ENCODE measurements at regions not wholly inside any gene's neighbourhood (a gene's known extent, or its start where the extent isn't known, plus 50 kb on each side); places are given as distances from the start of the nearest gene placed in this dataset.

DNA sequence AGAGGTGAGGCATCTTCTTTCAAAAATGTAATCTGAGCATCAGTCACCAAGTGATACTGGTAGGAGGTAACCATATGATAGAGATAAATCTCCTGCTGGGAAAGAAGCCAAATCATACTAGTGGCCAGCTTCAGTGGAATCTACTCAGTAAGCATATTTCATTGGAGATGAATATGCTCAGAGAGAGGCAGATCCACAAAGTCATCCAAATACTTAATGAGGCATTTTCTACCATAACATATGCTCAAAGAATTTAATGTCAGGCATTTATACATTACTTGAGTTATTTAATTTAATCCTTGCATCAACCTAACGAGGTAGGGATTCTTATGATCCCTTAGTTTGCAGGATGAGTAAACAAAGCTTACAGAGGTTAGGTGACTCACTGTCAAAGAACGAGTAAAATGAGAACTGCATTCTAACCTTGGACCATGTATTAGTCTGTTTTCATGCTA lies 50.9 kb upstream of the DMRTA1 start:
- TF ChIP-seq, protein P1, sequence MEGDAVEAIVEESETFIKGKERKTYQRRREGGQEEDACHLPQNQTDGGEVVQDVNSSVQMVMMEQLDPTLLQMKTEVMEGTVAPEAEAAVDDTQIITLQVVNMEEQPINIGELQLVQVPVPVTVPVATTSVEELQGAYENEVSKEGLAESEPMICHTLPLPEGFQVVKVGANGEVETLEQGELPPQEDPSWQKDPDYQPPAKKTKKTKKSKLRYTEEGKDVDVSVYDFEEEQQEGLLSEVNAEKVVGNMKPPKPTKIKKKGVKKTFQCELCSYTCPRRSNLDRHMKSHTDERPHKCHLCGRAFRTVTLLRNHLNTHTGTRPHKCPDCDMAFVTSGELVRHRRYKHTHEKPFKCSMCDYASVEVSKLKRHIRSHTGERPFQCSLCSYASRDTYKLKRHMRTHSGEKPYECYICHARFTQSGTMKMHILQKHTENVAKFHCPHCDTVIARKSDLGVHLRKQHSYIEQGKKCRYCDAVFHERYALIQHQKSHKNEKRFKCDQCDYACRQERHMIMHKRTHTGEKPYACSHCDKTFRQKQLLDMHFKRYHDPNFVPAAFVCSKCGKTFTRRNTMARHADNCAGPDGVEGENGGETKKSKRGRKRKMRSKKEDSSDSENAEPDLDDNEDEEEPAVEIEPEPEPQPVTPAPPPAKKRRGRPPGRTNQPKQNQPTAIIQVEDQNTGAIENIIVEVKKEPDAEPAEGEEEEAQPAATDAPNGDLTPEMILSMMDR (IDR thresholded peaks at IDR 0.05), result no peak
- TF ChIP-seq POLR2A (IDR thresholded peaks at IDR 0.05) (no peak), EP300 (IDR thresholded peaks at IDR 0.05) (no peak), POLR2AphosphoS5 (IDR thresholded peaks at IDR 0.05) (no peak)
- Histone ChIP-seq H3K9me3 (no peaks in the 10 kb centered on the region), H3K36me3 (no peaks in the 10 kb centered on the region), H3K27ac (no peak overlapping the region), H3K4me3 (no peak overlapping the region), H3K27me3 (no peaks in the 10 kb centered on the region), H3K4me1 (no peaks in the 10 kb centered on the region)
- DNase-seq (no peak), ATAC-seq (ENCODE audit: low FRiP score in 2 of 2) (no peak)
- WGBS, 2 donors, result 54 to 69% methylated on average over 2 of the region's 2 CpGs

All from upper lobe of left lung (tissue), 6 donors.